ENCODE measurements at regions not wholly inside any gene's neighbourhood (a gene's known extent, or its start where the extent isn't known, plus 50 kb on each side); places are given as distances from the start of the nearest gene placed in this dataset.
A peak's percentile ranks its signal among the peaks of the same experiment; 100 is the strongest.

DNA sequence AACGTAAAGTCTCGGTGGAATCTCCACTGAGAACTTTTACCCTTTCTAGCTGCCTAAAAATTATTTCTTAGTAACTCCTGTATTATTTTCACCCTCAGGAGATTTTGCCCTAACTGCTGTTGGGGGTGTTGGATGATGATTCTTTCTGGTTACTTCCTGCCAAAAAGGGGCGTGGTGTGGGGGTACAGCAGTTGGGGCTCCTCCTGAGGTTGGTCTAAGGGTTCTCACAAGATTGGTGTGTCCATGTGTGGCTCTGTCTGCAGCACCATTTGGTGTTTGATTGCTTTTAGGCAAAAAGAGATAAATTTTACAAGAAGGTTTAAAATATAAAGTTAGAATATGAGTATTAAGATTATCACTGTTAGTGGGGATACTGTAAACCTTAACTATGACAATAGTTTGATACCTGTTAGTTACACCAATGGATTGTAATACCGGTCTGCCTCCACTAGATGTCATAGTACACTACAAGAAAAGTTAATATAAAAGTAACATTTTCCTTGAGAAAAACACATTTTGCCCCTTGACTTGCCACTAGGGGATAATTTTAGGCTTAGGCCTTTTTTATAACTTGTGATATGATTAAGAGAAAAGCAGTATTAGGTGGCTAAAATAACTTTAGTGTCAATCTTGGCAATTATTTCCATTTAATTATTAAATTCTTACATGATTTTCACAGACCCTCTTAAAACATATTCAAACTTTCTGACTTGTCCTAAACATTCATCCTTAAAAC is 928.7 kb downstream of the IPMK start:
- peak; percentile 85 for TF ChIP-seq CTCF (conservative IDR thresholded peaks at IDR 0.05; ENCODE audit: low read length)
- no peak for TF ChIP-seq EZH2phosphoT487 (IDR thresholded peaks at IDR 0.05; ENCODE audit: borderline replicate concordance, low read depth, low read length)
